HG03025 (cell line): ENCODE measurements at regions not wholly inside any gene's neighbourhood (a gene's known extent, or its start where the extent isn't known, plus 50 kb on each side); places are given as distances from the start of the nearest gene placed in this dataset.
"Not testable (repeated sequence)": the region's sequence is repeated elsewhere in the genome, so short reads cannot be mapped to it uniquely, and the experiment has no call there.

ENCODE experiments used
- ATAC-seq: cut with Tn5 transposase; IDR thresholded peaks from one replicate; pipeline ENCODE4 v1.9.1; 2021; ENCODE audit warnings: mild to moderate bottlenecking, moderate library complexity; ENCODE audit not compliant: unreplicated experiment, low FRiP score

- ATAC-seq = not testable (repeated sequence)
These were observed 167.6 kb upstream of the CRBN start for GRCh38 chr3:3347056-3347455.

GRCh38 chr3:3346556-3346955 lies 167.1 kb upstream of the CRBN start:
- ATAC-seq = no peak

GRCh38 chr3:3342141-3342540 lies 162.7 kb upstream of the CRBN start:
- ATAC-seq = no peak

- ATAC-seq = no peak
These were observed 161.7 kb upstream of the CRBN start for GRCh38 chr3:3340965-3341895.

- ATAC-seq = no peak
These were observed 161.0 kb upstream of the CRBN start for GRCh38 chr3:3340526-3340925.

- ATAC-seq = no peak
These were observed 156.4 kb upstream of the CRBN start for GRCh38 chr3:3335903-3336302.

- ATAC-seq = no peak
These were observed 155.0 kb upstream of the CRBN start for GRCh38 chr3:3334491-3334890.

GRCh38 chr3:3333571-3333970 lies 154.1 kb upstream of the CRBN start:
- no peak for ATAC-seq

- ATAC-seq = no peak
These were observed 137.0 kb upstream of the CRBN start for GRCh38 chr3:3316521-3316920.

GRCh38 chr3:3315846-3316245 lies 136.4 kb upstream of the CRBN start:
- no peak for ATAC-seq

GRCh38 chr3:3309887-3310286 lies 130.4 kb upstream of the CRBN start:
- ATAC-seq = no peak

- ATAC-seq = no peak
These were observed 129.3 kb upstream of the CRBN start for GRCh38 chr3:3308809-3309208.

- ATAC-seq = no peak
These were observed 128.0 kb upstream of the CRBN start for GRCh38 chr3:3307491-3307890.

GRCh38 chr3:3305841-3306240 lies 126.3 kb upstream of the CRBN start:
- ATAC-seq = no peak

GRCh38 chr3:3305084-3305483 lies 125.6 kb upstream of the CRBN start:
- no peak for ATAC-seq

- no peak for ATAC-seq
These were observed 124.1 kb upstream of the CRBN start for GRCh38 chr3:3303636-3304035.

GRCh38 chr3:3302964-3303363 lies 123.5 kb upstream of the CRBN start:
- ATAC-seq = no peak

- no peak for ATAC-seq
These were observed 122.0 kb upstream of the CRBN start for GRCh38 chr3:3301476-3301875.

GRCh38 chr3:3296979-3297381 lies 117.5 kb upstream of the CRBN start:
- no peak for ATAC-seq

GRCh38 chr3:3295586-3295985 lies 116.1 kb upstream of the CRBN start:
- no peak for ATAC-seq

- ATAC-seq = not testable (repeated sequence)
These were observed 112.3 kb upstream of the CRBN start for GRCh38 chr3:3291756-3292283.

- no peak for ATAC-seq
These were observed 108.8 kb upstream of the CRBN start for GRCh38 chr3:3288255-3288654.
